Neural progenitor cell (in vitro differentiated cells): ENCODE measurements at regions not wholly inside any gene's neighbourhood (a gene's known extent, or its start where the extent isn't known, plus 50 kb on each side); places are given as distances from the start of the nearest gene placed in this dataset.
"Not testable (repeated sequence)": the region's sequence is repeated elsewhere in the genome, so short reads cannot be mapped to it uniquely, and the experiment has no call there.

ENCODE experiments used
- CTCF ChIP-seq: fragments of 200-600 bp; sonication (generic); IDR thresholded peaks from 2 replicates; pipeline ENCODE4 v1.5.1; 2017; ENCODE audit warnings: antibody characterized with exemption, mild to moderate bottlenecking
- EZH2 ChIP-seq: fragments of 200-600 bp; sonication (generic); IDR thresholded peaks from 2 replicates; pipeline ENCODE4 v1.6.1; 2017; ENCODE audit warnings: antibody characterized with exemption, mild to moderate bottlenecking, moderate library complexity
- EZH2phosphoT487 ChIP-seq: fragments of 200-600 bp; sonication (generic); IDR thresholded peaks from 2 replicates; pipeline ENCODE4 v1.6.1; 2017; ENCODE audit warnings: antibody characterized with exemption

GRCh38 chr17:63090358-63091114 lies 124.5 kb downstream of the TANC2 start:
- TF ChIP-seq EZH2, CTCF, EZH2phosphoT487: not testable (repeated sequence)
